PC-9 (cell line): ENCODE measurements at regions not wholly inside any gene's neighbourhood (a gene's known extent, or its start where the extent isn't known, plus 50 kb on each side); places are given as distances from the start of the nearest gene placed in this dataset.

Source experiments
- BruUV-seq: library from RNA; stranded (reverse); fragments of 400-500 nt; replicated peaks from 2 replicates; lab custom pipeline; 2021; lab: Mats Ljungman, UMichigan
- CTCF ChIA-PET: fragments of 300-600 bp; sonication (Branson Sonifier 250); formaldehyde crosslinking; loops from one replicate; lab custom pipeline; 2022; ENCODE audit warnings: antibody characterized with exemption; lab: Charles Lee
- POLR2A ChIA-PET: fragments of 300-600 bp; sonication (Branson Sonifier 250); formaldehyde crosslinking; loops from one replicate; lab custom pipeline; 2022; ENCODE audit warnings: antibody characterized with exemption; ENCODE audit not compliant: unreplicated experiment; lab: Charles Lee
- DNase-seq, 2 experiments: peaks; one replicate each; pipeline versions ENCODE4 v3.0.0 to v3.0.0-alpha.2; 2015 to 2022; ENCODE audit warnings: mixed read lengths in 1 of 2
- H2AFZ ChIP-seq: fragments of 200-600 bp; sonication (generic); 2 replicates; pipeline ENCODE4 v1.8.1; 2017; ENCODE audit warnings: antibody characterized with exemption
- H3F3A ChIP-seq: fragments of 200-600 bp; sonication (generic); 2 replicates; pipeline ENCODE4 v1.8.1; 2017; ENCODE audit warnings: antibody characterized with exemption, mild to moderate bottlenecking, low read depth; ENCODE audit not compliant: insufficient read depth
- H3K27ac ChIP-seq: fragments of 200-600 bp; sonication (generic); 2 replicates; pipeline ENCODE4 v1.6.1; 2016; ENCODE audit warnings: mixed run types
- H3K27me3 ChIP-seq: fragments of 200-600 bp; sonication (generic); 2 replicates; pipeline ENCODE4 v1.6.1; 2016; ENCODE audit warnings: low read depth, mixed run types; ENCODE audit not compliant: insufficient read depth
- H3K36me3 ChIP-seq: fragments of 200-600 bp; sonication (generic); 2 replicates; pipeline ENCODE4 v1.6.1; 2016; ENCODE audit warnings: low read depth, mixed run types
- H3K4me1 ChIP-seq: fragments of 200-600 bp; sonication (generic); replicated peaks from 2 replicates; pipeline ENCODE4 v1.6.1; 2016; ENCODE audit warnings: mixed run types; ENCODE audit not compliant: insufficient read depth
- H3K4me2 ChIP-seq: fragments of 200-600 bp; sonication (generic); 2 replicates; pipeline ENCODE4 v1.6.1; 2017; ENCODE audit warnings: mixed run types
- H3K4me3 ChIP-seq: fragments of 200-600 bp; sonication (generic); 2 replicates; pipeline ENCODE4 v1.6.1; 2016; ENCODE audit warnings: mixed run types
- H3K79me2 ChIP-seq: fragments of 200-600 bp; sonication (generic); 2 replicates; pipeline ENCODE4 v1.6.1; 2017; ENCODE audit warnings: low read depth, mixed run types
- H3K9me2 ChIP-seq: fragments of 200-600 bp; sonication (generic); 2 replicates; pipeline ENCODE4 v1.8.1; 2017; ENCODE audit warnings: mild to moderate bottlenecking; ENCODE audit not compliant: insufficient read depth
- H3K9me3 ChIP-seq: fragments of 200-600 bp; sonication (generic); 2 replicates; pipeline ENCODE4 v1.8.1; 2016; ENCODE audit warnings: low read depth; ENCODE audit not compliant: insufficient read depth
- H4K20me1 ChIP-seq: fragments of 200-600 bp; sonication (generic); 2 replicates; pipeline ENCODE4 v1.8.1; 2017; ENCODE audit not compliant: insufficient read depth
- CTCF ChIP-seq: fragments of 200-600 bp; sonication (generic); conservative IDR thresholded peaks from 2 replicates; pipeline ENCODE4 v1.6.1; 2017; ENCODE audit warnings: mixed run types, antibody characterized with exemption, mild to moderate bottlenecking, moderate library complexity
- EZH2 ChIP-seq: fragments of 200-600 bp; sonication (generic); IDR thresholded peaks from 2 replicates; pipeline ENCODE4 v1.8.0; 2017; ENCODE audit warnings: antibody characterized with exemption, low read depth
- intact Hi-C: fragments of 100-400 bp; cut with micrococcal nuclease; formaldehyde crosslinking; loops from one replicate; pipeline ENCODE4 v1.10.0; 2022; ENCODE audit not compliant: unreplicated experiment

- intact Hi-C loops, result loop anchor here (1.0 to 5.0 kb wide), 2 partner anchors 410 to 584 kb away; no protein-coding TSS in a partner anchor
- Histone ChIP-seq H3K9me2 (no peaks in the 10 kb centered on the region), H2AFZ (no peak overlapping the region; the same call in 1 of the 2 replicates), H3K9me3 (no peaks in the 10 kb centered on the region; the same call in 1 of the 2 replicates), H4K20me1 (no peaks in the 10 kb centered on the region), H3K27ac (no peak overlapping the region), H3K36me3 (no peaks in the 10 kb centered on the region), H3K4me2 (no peak overlapping the region), H3K4me1 (no peaks in the 10 kb centered on the region), H3F3A (no peaks in the 10 kb centered on the region), H3K4me3 (no peak overlapping the region), H3K27me3 (no peaks in the 10 kb centered on the region), H3K79me2 (no peaks in the 10 kb centered on the region)
- DNase-seq, result peak in 1 of 2 experiments; percentile 57
- ChIA-PET CTCF (interaction anchor here (0.7 to 1.6 kb wide), 5 partner anchors 33 to 1241 kb away, joined by 3 to 7 read pairs (median 4); no protein-coding TSS in a partner anchor), POLR2A (no interaction called here)
- peak; percentile 95 for TF ChIP-seq CTCF
- TF ChIP-seq EZH2, result no peak
- BruUV-seq, result no TSS peak
These were observed 98.9 kb upstream of the TBC1D5 start for GRCh38 chr3:17841190-17841828.

- Histone ChIP-seq H3K9me2 (no peaks in the 10 kb centered on the region), H3K27ac (no peak overlapping the region), H3K4me1 (no peaks in the 10 kb centered on the region), H3K4me3 (no peak overlapping the region), H3K9me3 (no peaks in the 10 kb centered on the region; the same call in 1 of the 2 replicates), H2AFZ (no peak overlapping the region; the same call in 1 of the 2 replicates), H3K27me3 (no peaks in the 10 kb centered on the region), H3K79me2 (no peaks in the 10 kb centered on the region), H3K36me3 (no peaks in the 10 kb centered on the region), H3F3A (no peaks in the 10 kb centered on the region), H4K20me1 (no peaks in the 10 kb centered on the region), H3K4me2 (no peak overlapping the region)
- no peak for TF ChIP-seq EZH2
- no peak for TF ChIP-seq CTCF
- POLR2A ChIA-PET, result no interaction called here
- intact Hi-C loops, result loop anchor here (1.0 to 5.0 kb wide), 2 partner anchors 409 to 583 kb away; no protein-coding TSS in a partner anchor
- BruUV-seq, result no TSS peak
- CTCF ChIA-PET, result interaction anchor here (1.1 to 1.3 kb wide), 3 partner anchors 40 to 1240 kb away, joined by 3 to 4 read pairs (median 3); no protein-coding TSS in a partner anchor
- no peak for DNase-seq
These were observed 98.2 kb upstream of the TBC1D5 start for GRCh38 chr3:17840651-17841050.

GRCh38 chr3:17840126-17840525 is 97.7 kb upstream of the TBC1D5 start:
- no peak for DNase-seq
- no TSS peak for BruUV-seq
- Histone ChIP-seq H3K27me3 (no peaks in the 10 kb centered on the region), H4K20me1 (no peaks in the 10 kb centered on the region), H3K4me2 (no peak overlapping the region), H3K36me3 (no peaks in the 10 kb centered on the region), H3K4me3 (no peak overlapping the region), H3K9me2 (no peaks in the 10 kb centered on the region), H2AFZ (no peak overlapping the region), H3K79me2 (no peaks in the 10 kb centered on the region), H3K4me1 (no peaks in the 10 kb centered on the region), H3F3A (no peaks in the 10 kb centered on the region), H3K9me3 (no peaks in the 10 kb centered on the region; the same call in 1 of the 2 replicates), H3K27ac (no peak overlapping the region)
- intact Hi-C loops, result loop anchor here (5.0 kb wide), 1 partner anchor 583 kb away; no protein-coding TSS in a partner anchor
- ChIA-PET POLR2A (no interaction called here), CTCF (no interaction called here)
- TF ChIP-seq EZH2, result no peak
- TF ChIP-seq CTCF, result no peak
